ENCODE measurements at regions not wholly inside any gene's neighbourhood (a gene's known extent, or its start where the extent isn't known, plus 50 kb on each side); places are given as distances from the start of the nearest gene placed in this dataset.

DNA sequence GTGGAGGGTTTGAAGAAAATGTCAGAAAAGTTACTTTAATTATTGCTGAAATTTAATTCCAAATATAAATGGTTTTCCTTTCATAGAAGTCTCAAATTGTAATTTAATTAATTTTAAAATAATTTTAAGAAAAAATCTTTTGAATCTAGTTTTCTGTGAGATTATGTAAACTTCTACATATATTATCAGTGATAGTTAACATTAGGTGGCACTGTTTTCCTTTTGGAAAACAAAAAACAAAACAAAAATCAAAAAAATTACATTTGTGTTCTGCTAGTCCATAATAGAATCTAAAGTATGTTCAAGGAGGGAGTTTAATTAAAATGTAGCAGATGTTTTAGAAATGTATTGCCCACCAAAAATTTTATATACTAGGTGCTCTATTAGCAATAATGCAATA lies 1456.7 kb downstream of the REEP3 start (continued):
- TF ChIP-seq, protein P1, sequence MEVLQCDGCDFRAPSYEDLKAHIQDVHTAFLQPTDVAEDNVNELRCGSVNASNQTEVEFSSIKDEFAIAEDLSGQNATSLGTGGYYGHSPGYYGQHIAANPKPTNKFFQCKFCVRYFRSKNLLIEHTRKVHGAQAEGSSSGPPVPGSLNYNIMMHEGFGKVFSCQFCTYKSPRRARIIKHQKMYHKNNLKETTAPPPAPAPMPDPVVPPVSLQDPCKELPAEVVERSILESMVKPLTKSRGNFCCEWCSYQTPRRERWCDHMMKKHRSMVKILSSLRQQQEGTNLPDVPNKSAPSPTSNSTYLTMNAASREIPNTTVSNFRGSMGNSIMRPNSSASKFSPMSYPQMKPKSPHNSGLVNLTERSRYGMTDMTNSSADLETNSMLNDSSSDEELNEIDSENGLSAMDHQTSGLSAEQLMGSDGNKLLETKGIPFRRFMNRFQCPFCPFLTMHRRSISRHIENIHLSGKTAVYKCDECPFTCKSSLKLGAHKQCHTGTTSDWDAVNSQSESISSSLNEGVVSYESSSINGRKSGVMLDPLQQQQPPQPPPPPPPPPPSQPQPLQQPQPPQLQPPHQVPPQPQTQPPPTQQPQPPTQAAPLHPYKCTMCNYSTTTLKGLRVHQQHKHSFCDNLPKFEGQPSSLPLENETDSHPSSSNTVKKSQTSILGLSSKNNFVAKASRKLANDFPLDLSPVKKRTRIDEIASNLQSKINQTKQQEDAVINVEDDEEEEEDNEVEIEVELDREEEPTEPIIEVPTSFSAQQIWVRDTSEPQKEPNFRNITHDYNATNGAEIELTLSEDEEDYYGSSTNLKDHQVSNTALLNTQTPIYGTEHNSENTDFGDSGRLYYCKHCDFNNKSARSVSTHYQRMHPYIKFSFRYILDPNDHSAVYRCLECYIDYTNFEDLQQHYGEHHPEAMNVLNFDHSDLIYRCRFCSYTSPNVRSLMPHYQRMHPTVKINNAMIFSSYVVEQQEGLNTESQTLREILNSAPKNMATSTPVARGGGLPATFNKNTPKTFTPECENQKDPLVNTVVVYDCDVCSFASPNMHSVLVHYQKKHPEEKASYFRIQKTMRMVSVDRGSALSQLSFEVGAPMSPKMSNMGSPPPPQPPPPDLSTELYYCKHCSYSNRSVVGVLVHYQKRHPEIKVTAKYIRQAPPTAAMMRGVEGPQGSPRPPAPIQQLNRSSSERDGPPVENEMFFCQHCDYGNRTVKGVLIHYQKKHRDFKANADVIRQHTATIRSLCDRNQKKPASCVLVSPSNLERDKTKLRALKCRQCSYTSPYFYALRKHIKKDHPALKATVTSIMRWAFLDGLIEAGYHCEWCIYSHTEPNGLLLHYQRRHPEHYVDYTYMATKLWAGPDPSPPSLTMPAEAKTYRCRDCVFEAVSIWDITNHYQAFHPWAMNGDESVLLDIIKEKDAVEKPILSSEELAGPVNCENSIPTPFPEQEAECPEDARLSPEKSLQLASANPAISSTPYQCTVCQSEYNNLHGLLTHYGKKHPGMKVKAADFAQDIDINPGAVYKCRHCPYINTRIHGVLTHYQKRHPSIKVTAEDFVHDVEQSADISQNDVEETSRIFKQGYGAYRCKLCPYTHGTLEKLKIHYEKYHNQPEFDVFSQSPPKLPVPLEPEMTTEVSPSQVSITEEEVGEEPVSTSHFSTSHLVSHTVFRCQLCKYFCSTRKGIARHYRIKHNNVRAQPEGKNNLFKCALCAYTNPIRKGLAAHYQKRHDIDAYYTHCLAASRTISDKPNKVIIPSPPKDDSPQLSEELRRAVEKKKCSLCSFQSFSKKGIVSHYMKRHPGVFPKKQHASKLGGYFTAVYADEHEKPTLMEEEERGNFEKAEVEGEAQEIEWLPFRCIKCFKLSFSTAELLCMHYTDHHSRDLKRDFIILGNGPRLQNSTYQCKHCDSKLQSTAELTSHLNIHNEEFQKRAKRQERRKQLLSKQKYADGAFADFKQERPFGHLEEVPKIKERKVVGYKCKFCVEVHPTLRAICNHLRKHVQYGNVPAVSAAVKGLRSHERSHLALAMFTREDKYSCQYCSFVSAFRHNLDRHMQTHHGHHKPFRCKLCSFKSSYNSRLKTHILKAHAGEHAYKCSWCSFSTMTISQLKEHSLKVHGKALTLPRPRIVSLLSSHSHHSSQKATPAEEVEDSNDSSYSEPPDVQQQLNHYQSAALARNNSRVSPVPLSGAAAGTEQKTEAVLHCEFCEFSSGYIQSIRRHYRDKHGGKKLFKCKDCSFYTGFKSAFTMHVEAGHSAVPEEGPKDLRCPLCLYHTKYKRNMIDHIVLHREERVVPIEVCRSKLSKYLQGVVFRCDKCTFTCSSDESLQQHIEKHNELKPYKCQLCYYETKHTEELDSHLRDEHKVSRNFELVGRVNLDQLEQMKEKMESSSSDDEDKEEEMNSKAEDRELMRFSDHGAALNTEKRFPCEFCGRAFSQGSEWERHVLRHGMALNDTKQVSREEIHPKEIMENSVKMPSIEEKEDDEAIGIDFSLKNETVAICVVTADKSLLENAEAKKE (CRISPR knock-in tag; IDR thresholded peaks at IDR 0.05), result no peak
- no peak for TF ChIP-seq JUNB (IDR thresholded peaks at IDR 0.05; ENCODE audit: unreplicated experiment)

DNA sequence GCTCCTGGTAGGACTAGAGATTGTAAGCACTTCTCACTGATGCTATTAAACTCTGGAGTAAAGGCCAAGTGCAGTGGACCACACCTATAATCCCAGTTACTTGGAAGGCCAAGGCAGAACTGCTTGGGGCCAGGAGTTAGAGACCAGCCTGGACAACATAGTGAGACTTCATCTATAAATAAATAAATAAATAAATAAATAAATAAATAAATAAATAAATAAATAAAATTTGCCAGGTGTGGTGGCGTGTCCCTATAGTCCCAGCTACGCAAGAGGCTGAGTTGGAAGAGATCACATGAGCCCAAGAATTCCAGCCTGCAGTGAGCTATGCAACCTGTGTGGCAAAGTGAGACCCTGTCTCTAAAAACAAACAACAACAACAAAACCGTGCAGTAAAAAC lies 1475.7 kb downstream of the REEP3 start:
- Histone ChIP-seq H3K79me2 (replicated peaks; ENCODE audit: insufficient read depth) (no peaks in the 10 kb centered on the region), H3K4me1 (ENCODE audit: insufficient read depth) (no peaks in the 10 kb centered on the region), H3K4me2 (no peak overlapping the region), H3K27ac (ENCODE audit: low read depth) (no peak overlapping the region), H4K20me1 (replicated peaks; ENCODE audit: insufficient read depth) (no peaks in the 10 kb centered on the region), H2AFZ (no peak overlapping the region), H3K4me3 (no peak overlapping the region), H3K27me3 (ENCODE audit: insufficient read depth) (no peaks in the 10 kb centered on the region), H3F3A (replicated peaks; ENCODE audit: low read depth) (no peaks in the 10 kb centered on the region), H3K9me2 (ENCODE audit: insufficient read depth) (0 out of 2 replicates have a peak, but pooled peaks cover 4% of the 10 kb centered on the region), H3K36me3 (ENCODE audit: insufficient read depth) (no peaks in the 10 kb centered on the region)
- Mint-ChIP-seq H3K4me1 (no peaks in the 10 kb centered on the region), H3K4me3 (no peak overlapping the region), H3K27ac (no peak overlapping the region), H3K27me3 (ENCODE audit: insufficient read depth, low read depth, poor library complexity) (no peaks in the 10 kb centered on the region), H3K36me3 (ENCODE audit: low read depth) (no peaks in the 10 kb centered on the region), H3K9me3 (no peaks in the 10 kb centered on the region)
- DNase-seq (ENCODE audit: low spot score), result no peak
- no peak for ATAC-seq
- TF ChIP-seq POLR2AphosphoS5 (IDR thresholded peaks at IDR 0.05; ENCODE audit: low read depth), result no peak
- TF ChIP-seq, protein P2, sequence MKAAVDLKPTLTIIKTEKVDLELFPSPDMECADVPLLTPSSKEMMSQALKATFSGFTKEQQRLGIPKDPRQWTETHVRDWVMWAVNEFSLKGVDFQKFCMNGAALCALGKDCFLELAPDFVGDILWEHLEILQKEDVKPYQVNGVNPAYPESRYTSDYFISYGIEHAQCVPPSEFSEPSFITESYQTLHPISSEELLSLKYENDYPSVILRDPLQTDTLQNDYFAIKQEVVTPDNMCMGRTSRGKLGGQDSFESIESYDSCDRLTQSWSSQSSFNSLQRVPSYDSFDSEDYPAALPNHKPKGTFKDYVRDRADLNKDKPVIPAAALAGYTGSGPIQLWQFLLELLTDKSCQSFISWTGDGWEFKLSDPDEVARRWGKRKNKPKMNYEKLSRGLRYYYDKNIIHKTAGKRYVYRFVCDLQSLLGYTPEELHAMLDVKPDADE (IDR thresholded peaks at IDR 0.05), result no peak
- TF ChIP-seq, protein P3, sequence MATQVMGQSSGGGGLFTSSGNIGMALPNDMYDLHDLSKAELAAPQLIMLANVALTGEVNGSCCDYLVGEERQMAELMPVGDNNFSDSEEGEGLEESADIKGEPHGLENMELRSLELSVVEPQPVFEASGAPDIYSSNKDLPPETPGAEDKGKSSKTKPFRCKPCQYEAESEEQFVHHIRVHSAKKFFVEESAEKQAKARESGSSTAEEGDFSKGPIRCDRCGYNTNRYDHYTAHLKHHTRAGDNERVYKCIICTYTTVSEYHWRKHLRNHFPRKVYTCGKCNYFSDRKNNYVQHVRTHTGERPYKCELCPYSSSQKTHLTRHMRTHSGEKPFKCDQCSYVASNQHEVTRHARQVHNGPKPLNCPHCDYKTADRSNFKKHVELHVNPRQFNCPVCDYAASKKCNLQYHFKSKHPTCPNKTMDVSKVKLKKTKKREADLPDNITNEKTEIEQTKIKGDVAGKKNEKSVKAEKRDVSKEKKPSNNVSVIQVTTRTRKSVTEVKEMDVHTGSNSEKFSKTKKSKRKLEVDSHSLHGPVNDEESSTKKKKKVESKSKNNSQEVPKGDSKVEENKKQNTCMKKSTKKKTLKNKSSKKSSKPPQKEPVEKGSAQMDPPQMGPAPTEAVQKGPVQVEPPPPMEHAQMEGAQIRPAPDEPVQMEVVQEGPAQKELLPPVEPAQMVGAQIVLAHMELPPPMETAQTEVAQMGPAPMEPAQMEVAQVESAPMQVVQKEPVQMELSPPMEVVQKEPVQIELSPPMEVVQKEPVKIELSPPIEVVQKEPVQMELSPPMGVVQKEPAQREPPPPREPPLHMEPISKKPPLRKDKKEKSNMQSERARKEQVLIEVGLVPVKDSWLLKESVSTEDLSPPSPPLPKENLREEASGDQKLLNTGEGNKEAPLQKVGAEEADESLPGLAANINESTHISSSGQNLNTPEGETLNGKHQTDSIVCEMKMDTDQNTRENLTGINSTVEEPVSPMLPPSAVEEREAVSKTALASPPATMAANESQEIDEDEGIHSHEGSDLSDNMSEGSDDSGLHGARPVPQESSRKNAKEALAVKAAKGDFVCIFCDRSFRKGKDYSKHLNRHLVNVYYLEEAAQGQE (IDR thresholded peaks at IDR 0.05; ENCODE audit: unreplicated experiment), result no peak
- TF ChIP-seq, protein P1 (CRISPR knock-in tag; IDR thresholded peaks at IDR 0.05), result no peak
